ENCODE measurements at regions not wholly inside any gene's neighbourhood (a gene's known extent, or its start where the extent isn't known, plus 50 kb on each side); places are given as distances from the start of the nearest gene placed in this dataset.

- ATAC-seq (no peak), DNase-seq (no peak)
- H3K4me3 Mint-ChIP-seq, result no peak overlapping the region
- H3K27me3 Mint-ChIP-seq, result no peaks in the 10 kb centered on the region
- no peak overlapping the region for H3K27ac Mint-ChIP-seq
- no peaks in the 10 kb centered on the region for H3K4me1 Mint-ChIP-seq
- H3K36me3 Mint-ChIP-seq (ENCODE audit: low read depth), result no peaks in the 10 kb centered on the region
- H3K9me3 ChIP-seq (ENCODE audit: control insufficient read depth, low read length, poor library complexity, severe bottlenecking), result no peaks in the 10 kb centered on the region
Measured at GRCh38 chr2:195411219-195411687, 245.8 kb upstream of the SLC39A10 start.

GRCh38 chr2:195410074-195410671 is 246.9 kb upstream of the SLC39A10 start:
- H3K36me3 Mint-ChIP-seq (ENCODE audit: low read depth), result no peaks in the 10 kb centered on the region
- H3K27ac Mint-ChIP-seq, result no peak overlapping the region
- H3K9me3 ChIP-seq (ENCODE audit: control insufficient read depth, low read length, poor library complexity, severe bottlenecking), result no peaks in the 10 kb centered on the region
- peaks cover 2% of the 10 kb centered on the region for H3K4me1 Mint-ChIP-seq
- H3K4me3 Mint-ChIP-seq, result no peak overlapping the region
- ATAC-seq (no peak), DNase-seq (no peak)
- no peaks in the 10 kb centered on the region for H3K27me3 Mint-ChIP-seq

- no peak for DNase-seq
- no peak overlapping the region for H3K27ac Mint-ChIP-seq
- H3K9me3 ChIP-seq (ENCODE audit: control insufficient read depth, low read length, poor library complexity, severe bottlenecking), result no peaks in the 10 kb centered on the region
- H3K36me3 Mint-ChIP-seq (ENCODE audit: low read depth), result no peaks in the 10 kb centered on the region
- no peak overlapping the region for H3K4me3 Mint-ChIP-seq
- H3K27me3 Mint-ChIP-seq, result no peaks in the 10 kb centered on the region
- peaks cover 6% of the 10 kb centered on the region for H3K4me1 Mint-ChIP-seq
- ATAC-seq, result no peak
Measured at GRCh38 chr2:195408811-195409210, 248.2 kb upstream of the SLC39A10 start.

GRCh38 chr2:195408196-195408595 is 248.8 kb upstream of the SLC39A10 start:
- ATAC-seq (no peak), DNase-seq (no peak)
- no peaks in the 10 kb centered on the region for H3K9me3 ChIP-seq (ENCODE audit: control insufficient read depth, low read length, poor library complexity, severe bottlenecking)
- Mint-ChIP-seq H3K27ac (no peak overlapping the region), H3K27me3 (no peaks in the 10 kb centered on the region), H3K4me3 (no peak overlapping the region), H3K4me1 (peaks cover 6% of the 10 kb centered on the region), H3K36me3 (ENCODE audit: low read depth) (no peaks in the 10 kb centered on the region)

- Mint-ChIP-seq H3K4me3 (no peak overlapping the region), H3K27me3 (no peaks in the 10 kb centered on the region), H3K27ac (no peak overlapping the region), H3K4me1 (peaks cover 6% of the 10 kb centered on the region), H3K36me3 (ENCODE audit: low read depth) (no peaks in the 10 kb centered on the region)
- DNase-seq, result no peak
- H3K9me3 ChIP-seq (ENCODE audit: control insufficient read depth, low read length, poor library complexity, severe bottlenecking), result no peaks in the 10 kb centered on the region
- no peak for ATAC-seq
Measured at GRCh38 chr2:195407783-195408182, 249.2 kb upstream of the SLC39A10 start.

- DNase-seq, result no peak
- no peak overlapping the region for H3K4me3 Mint-ChIP-seq
- no peaks in the 10 kb centered on the region for H3K27me3 Mint-ChIP-seq
- peaks cover 6% of the 10 kb centered on the region for H3K4me1 Mint-ChIP-seq
- no peaks in the 10 kb centered on the region for H3K9me3 ChIP-seq (ENCODE audit: control insufficient read depth, low read length, poor library complexity, severe bottlenecking)
- H3K27ac Mint-ChIP-seq, result no peak overlapping the region
- no peaks in the 10 kb centered on the region for H3K36me3 Mint-ChIP-seq (ENCODE audit: low read depth)
- no peak for ATAC-seq
Measured at GRCh38 chr2:195406886-195407603, 250.0 kb upstream of the SLC39A10 start.

- Mint-ChIP-seq H3K4me1 (peaks cover 6% of the 10 kb centered on the region), H3K4me3 (no peak overlapping the region), H3K27me3 (no peaks in the 10 kb centered on the region), H3K27ac (no peak overlapping the region), H3K36me3 (ENCODE audit: low read depth) (no peaks in the 10 kb centered on the region)
- H3K9me3 ChIP-seq (ENCODE audit: control insufficient read depth, low read length, poor library complexity, severe bottlenecking), result no peaks in the 10 kb centered on the region
- DNase-seq (no peak), ATAC-seq (no peak)
Measured at GRCh38 chr2:195404651-195405050, 252.4 kb upstream of the SLC39A10 start.

- no peaks in the 10 kb centered on the region for H3K4me1 Mint-ChIP-seq
- no peak overlapping the region for H3K4me3 Mint-ChIP-seq
- H3K36me3 Mint-ChIP-seq (ENCODE audit: low read depth), result no peaks in the 10 kb centered on the region
- no peaks in the 10 kb centered on the region for H3K27me3 Mint-ChIP-seq
- ATAC-seq (no peak), DNase-seq (no peak)
- no peak overlapping the region for H3K27ac Mint-ChIP-seq
- no peaks in the 10 kb centered on the region for H3K9me3 ChIP-seq (ENCODE audit: control insufficient read depth, low read length, poor library complexity, severe bottlenecking)
Measured at GRCh38 chr2:195396479-195396878, 260.5 kb upstream of the SLC39A10 start.

GRCh38 chr2:195395362-195395761 is 261.7 kb upstream of the SLC39A10 start:
- Mint-ChIP-seq H3K4me1 (no peaks in the 10 kb centered on the region), H3K27me3 (no peaks in the 10 kb centered on the region), H3K4me3 (no peak overlapping the region), H3K27ac (no peak overlapping the region), H3K36me3 (ENCODE audit: low read depth) (no peaks in the 10 kb centered on the region)
- no peak for DNase-seq
- no peak for ATAC-seq
- peaks cover 3% of the 10 kb centered on the region for H3K9me3 ChIP-seq (ENCODE audit: control insufficient read depth, low read length, poor library complexity, severe bottlenecking)

- Mint-ChIP-seq H3K4me3 (no peak overlapping the region), H3K27ac (no peak overlapping the region), H3K27me3 (no peaks in the 10 kb centered on the region), H3K4me1 (no peaks in the 10 kb centered on the region), H3K36me3 (ENCODE audit: low read depth) (no peaks in the 10 kb centered on the region)
- peaks cover 3% of the 10 kb centered on the region for H3K9me3 ChIP-seq (ENCODE audit: control insufficient read depth, low read length, poor library complexity, severe bottlenecking)
- DNase-seq (no peak), ATAC-seq (no peak)
Measured at GRCh38 chr2:195392446-195393336, 264.3 kb upstream of the SLC39A10 start.

GRCh38 chr2:195390686-195391321 is 266.2 kb upstream of the SLC39A10 start:
- no peaks in the 10 kb centered on the region for H3K27me3 Mint-ChIP-seq
- DNase-seq (no peak), ATAC-seq (no peak)
- no peaks in the 10 kb centered on the region for H3K4me1 Mint-ChIP-seq
- H3K4me3 Mint-ChIP-seq, result no peak overlapping the region
- peaks cover 3% of the 10 kb centered on the region for H3K9me3 ChIP-seq (ENCODE audit: control insufficient read depth, low read length, poor library complexity, severe bottlenecking)
- H3K36me3 Mint-ChIP-seq (ENCODE audit: low read depth), result no peaks in the 10 kb centered on the region
- H3K27ac Mint-ChIP-seq, result no peak overlapping the region

GRCh38 chr2:195388028-195388427 is 269.0 kb upstream of the SLC39A10 start:
- Mint-ChIP-seq H3K4me1 (no peaks in the 10 kb centered on the region), H3K27ac (no peak overlapping the region), H3K4me3 (no peak overlapping the region), H3K36me3 (ENCODE audit: low read depth) (no peaks in the 10 kb centered on the region), H3K27me3 (no peaks in the 10 kb centered on the region)
- DNase-seq (no peak), ATAC-seq (no peak)
- peaks cover 3% of the 10 kb centered on the region for H3K9me3 ChIP-seq (ENCODE audit: control insufficient read depth, low read length, poor library complexity, severe bottlenecking)

GRCh38 chr2:195382186-195382585 is 274.8 kb upstream of the SLC39A10 start:
- no peaks in the 10 kb centered on the region for H3K27me3 Mint-ChIP-seq
- H3K4me1 Mint-ChIP-seq, result peaks cover 8% of the 10 kb centered on the region
- peak overlapping the region; percentile 60 for H3K27ac Mint-ChIP-seq
- H3K9me3 ChIP-seq (ENCODE audit: control insufficient read depth, low read length, poor library complexity, severe bottlenecking), result no peaks in the 10 kb centered on the region
- H3K36me3 Mint-ChIP-seq (ENCODE audit: low read depth), result no peaks in the 10 kb centered on the region
- no peak overlapping the region for H3K4me3 Mint-ChIP-seq
- DNase-seq (no peak), ATAC-seq (peak; percentile 81)
